ENCODE measurements at regions not wholly inside any gene's neighbourhood (a gene's known extent, or its start where the extent isn't known, plus 50 kb on each side); places are given as distances from the start of the nearest gene placed in this dataset.

DNA sequence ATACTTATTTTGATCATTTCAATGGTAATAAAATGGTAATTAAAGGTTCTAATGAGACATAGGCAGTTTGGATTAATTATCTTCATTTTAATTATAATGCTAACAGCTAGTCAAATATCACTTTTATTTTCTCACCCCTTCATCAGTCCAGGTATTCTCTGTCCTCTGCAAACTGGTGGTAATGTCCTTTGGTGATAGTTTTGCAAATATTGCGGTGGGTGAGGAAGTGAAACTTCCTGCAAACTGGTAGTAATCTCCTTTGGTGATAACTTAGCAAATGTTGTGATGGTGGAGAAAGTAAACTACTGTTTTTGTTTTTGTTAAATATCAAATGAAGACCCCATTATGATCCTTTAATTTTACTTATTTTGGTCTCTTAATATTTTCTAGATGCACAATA, 209.0 kb downstream of the AMY1C start:
- Histone ChIP-seq H3K4me3 (replicated peaks; ENCODE audit: insufficient read depth, low read length) (no peak overlapping the region), H3K27me3 (ENCODE audit: insufficient read depth, poor library complexity, severe bottlenecking) (no peaks in the 10 kb centered on the region), H3K27ac (replicated peaks) (no peak overlapping the region)
- no peak for DNase-seq (ENCODE audit: low read depth in 1 of 2, low spot score in 1 of 2)
- TF ChIP-seq GABPA (IDR thresholded peaks at IDR 0.05; ENCODE audit: low read depth), result no peak
- no peak for TF ChIP-seq SPI1 (IDR thresholded peaks at IDR 0.05; ENCODE audit: borderline replicate concordance, low read depth)

DNA sequence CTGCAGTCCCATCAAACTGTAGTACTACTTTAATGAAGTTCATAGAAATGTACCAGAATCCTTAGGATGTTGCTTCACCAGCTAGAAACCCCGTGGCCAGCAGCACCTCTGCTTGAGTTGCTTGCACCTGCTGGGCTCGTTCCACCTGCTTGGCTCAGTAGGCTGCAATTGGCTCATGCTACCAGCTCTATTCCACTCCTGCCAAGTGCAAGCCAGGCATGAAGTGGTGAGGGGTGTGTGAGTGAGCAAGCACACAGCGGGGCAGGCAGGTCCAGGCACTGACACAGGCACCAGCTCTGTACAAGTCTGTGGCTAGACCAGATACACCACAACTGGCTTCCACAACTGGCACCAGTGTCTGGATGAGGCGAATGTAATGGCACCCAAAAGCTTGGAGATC, 209.9 kb downstream of the AMY1C start:
- Histone ChIP-seq H3K27me3 (ENCODE audit: insufficient read depth, poor library complexity, severe bottlenecking) (no peaks in the 10 kb centered on the region), H3K27ac (replicated peaks) (no peak overlapping the region), H3K4me3 (replicated peaks; ENCODE audit: insufficient read depth, low read length) (no peak overlapping the region)
- no peak for DNase-seq (ENCODE audit: low read depth in 1 of 2, low spot score in 1 of 2)
- TF ChIP-seq SPI1 (IDR thresholded peaks at IDR 0.05; ENCODE audit: borderline replicate concordance, low read depth), result no peak

DNA sequence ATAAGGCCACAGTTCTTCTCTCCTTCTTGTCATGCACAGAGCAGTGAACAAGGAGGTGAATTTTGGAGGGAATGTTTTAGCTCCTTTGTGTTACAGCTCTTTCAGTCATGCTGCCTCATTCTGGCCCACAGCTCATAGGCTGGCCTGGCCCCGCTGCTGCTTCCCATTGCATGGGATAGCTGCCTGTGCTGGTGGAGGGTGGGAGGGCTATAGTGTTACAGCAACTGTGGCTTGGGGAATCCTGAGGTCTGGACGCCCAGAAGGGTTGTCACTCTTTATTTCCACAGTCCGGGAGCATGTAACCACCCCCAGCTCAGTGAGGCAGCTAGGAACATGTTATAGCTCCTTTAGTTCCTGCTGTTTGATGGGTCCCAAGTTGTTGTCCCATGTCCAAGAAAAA, 210.3 kb downstream of the AMY1C start:
- Histone ChIP-seq H3K4me3 (replicated peaks; ENCODE audit: insufficient read depth, low read length) (no peak overlapping the region), H3K27ac (replicated peaks) (no peak overlapping the region), H3K27me3 (ENCODE audit: insufficient read depth, poor library complexity, severe bottlenecking) (no peaks in the 10 kb centered on the region)
- TF ChIP-seq SPI1 (IDR thresholded peaks at IDR 0.05; ENCODE audit: borderline replicate concordance, low read depth) (no peak), POLR2AphosphoS5 (IDR thresholded peaks at IDR 0.05; ENCODE audit: low read depth) (no peak), GABPA (IDR thresholded peaks at IDR 0.05; ENCODE audit: low read depth) (no peak)
- TF ChIP-seq, protein P1, sequence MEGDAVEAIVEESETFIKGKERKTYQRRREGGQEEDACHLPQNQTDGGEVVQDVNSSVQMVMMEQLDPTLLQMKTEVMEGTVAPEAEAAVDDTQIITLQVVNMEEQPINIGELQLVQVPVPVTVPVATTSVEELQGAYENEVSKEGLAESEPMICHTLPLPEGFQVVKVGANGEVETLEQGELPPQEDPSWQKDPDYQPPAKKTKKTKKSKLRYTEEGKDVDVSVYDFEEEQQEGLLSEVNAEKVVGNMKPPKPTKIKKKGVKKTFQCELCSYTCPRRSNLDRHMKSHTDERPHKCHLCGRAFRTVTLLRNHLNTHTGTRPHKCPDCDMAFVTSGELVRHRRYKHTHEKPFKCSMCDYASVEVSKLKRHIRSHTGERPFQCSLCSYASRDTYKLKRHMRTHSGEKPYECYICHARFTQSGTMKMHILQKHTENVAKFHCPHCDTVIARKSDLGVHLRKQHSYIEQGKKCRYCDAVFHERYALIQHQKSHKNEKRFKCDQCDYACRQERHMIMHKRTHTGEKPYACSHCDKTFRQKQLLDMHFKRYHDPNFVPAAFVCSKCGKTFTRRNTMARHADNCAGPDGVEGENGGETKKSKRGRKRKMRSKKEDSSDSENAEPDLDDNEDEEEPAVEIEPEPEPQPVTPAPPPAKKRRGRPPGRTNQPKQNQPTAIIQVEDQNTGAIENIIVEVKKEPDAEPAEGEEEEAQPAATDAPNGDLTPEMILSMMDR (IDR thresholded peaks at IDR 0.05; ENCODE audit: insufficient read depth, low read length), result no peak
- TF ChIP-seq, protein P2, sequence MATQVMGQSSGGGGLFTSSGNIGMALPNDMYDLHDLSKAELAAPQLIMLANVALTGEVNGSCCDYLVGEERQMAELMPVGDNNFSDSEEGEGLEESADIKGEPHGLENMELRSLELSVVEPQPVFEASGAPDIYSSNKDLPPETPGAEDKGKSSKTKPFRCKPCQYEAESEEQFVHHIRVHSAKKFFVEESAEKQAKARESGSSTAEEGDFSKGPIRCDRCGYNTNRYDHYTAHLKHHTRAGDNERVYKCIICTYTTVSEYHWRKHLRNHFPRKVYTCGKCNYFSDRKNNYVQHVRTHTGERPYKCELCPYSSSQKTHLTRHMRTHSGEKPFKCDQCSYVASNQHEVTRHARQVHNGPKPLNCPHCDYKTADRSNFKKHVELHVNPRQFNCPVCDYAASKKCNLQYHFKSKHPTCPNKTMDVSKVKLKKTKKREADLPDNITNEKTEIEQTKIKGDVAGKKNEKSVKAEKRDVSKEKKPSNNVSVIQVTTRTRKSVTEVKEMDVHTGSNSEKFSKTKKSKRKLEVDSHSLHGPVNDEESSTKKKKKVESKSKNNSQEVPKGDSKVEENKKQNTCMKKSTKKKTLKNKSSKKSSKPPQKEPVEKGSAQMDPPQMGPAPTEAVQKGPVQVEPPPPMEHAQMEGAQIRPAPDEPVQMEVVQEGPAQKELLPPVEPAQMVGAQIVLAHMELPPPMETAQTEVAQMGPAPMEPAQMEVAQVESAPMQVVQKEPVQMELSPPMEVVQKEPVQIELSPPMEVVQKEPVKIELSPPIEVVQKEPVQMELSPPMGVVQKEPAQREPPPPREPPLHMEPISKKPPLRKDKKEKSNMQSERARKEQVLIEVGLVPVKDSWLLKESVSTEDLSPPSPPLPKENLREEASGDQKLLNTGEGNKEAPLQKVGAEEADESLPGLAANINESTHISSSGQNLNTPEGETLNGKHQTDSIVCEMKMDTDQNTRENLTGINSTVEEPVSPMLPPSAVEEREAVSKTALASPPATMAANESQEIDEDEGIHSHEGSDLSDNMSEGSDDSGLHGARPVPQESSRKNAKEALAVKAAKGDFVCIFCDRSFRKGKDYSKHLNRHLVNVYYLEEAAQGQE (IDR thresholded peaks at IDR 0.05; ENCODE audit: insufficient replicate concordance, low read depth), result no peak
- no peak for DNase-seq (ENCODE audit: low read depth in 1 of 2, low spot score in 1 of 2)

DNA sequence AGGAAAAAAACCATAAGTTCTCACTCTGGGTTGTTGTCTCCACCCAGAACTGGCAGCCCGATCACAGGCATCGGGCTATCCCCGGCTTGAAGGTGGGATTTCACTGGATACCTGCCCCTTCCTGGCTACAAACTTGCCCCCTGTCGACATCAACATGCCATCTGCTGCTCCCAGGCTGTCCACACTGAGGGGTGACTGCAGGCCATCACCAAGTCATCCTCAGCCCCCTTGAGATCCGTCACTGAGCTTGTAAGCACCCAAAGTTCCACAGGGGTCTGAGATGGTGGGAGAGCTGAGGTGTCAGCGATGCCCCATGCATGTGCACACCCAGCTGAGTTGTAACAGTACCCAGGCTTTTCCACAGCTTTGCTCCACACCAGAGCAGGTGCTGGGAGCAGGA, 211.0 kb downstream of the AMY1C start:
- Histone ChIP-seq H3K27me3 (ENCODE audit: insufficient read depth, poor library complexity, severe bottlenecking) (no peaks in the 10 kb centered on the region), H3K4me3 (replicated peaks; ENCODE audit: insufficient read depth, low read length) (no peak overlapping the region), H3K27ac (replicated peaks) (no peak overlapping the region)
- TF ChIP-seq GABPA (IDR thresholded peaks at IDR 0.05; ENCODE audit: low read depth), result no peak
- no peak for TF ChIP-seq POLR2AphosphoS5 (IDR thresholded peaks at IDR 0.05; ENCODE audit: low read depth)
- no peak for TF ChIP-seq SPI1 (IDR thresholded peaks at IDR 0.05; ENCODE audit: borderline replicate concordance, low read depth)
- TF ChIP-seq, protein P1 (IDR thresholded peaks at IDR 0.05; ENCODE audit: insufficient read depth, low read length), result no peak
- TF ChIP-seq, protein P2 (IDR thresholded peaks at IDR 0.05; ENCODE audit: insufficient replicate concordance, low read depth), result no peak
- DNase-seq (ENCODE audit: low read depth in 1 of 2, low spot score in 1 of 2), result no peak

DNA sequence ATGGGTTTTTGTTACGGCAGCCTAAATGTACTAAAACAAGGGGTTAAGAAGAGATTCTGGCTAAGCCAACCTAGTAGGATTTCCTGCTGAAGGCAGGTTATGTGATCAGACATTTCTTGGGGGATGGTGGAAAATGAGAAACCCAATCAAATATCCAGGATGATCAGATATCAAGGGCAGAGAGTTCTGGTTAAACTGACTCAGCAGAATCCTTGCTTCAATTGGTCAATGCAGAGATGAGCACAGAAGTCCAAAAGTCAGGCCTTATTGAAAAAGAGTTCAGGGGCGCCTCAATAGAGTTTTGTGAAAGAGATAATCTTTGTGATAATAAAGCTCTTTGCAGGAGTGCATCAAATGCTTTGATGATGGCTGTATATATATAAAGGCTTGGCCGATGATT, 237.1 kb downstream of the AMY1C start:
- DNase-seq (ENCODE audit: low read depth in 1 of 2, low spot score in 1 of 2), result no peak
- H3K27me3 ChIP-seq (ENCODE audit: insufficient read depth, poor library complexity, severe bottlenecking), result no peaks in the 10 kb centered on the region
- no peak overlapping the region for H3K4me3 ChIP-seq (replicated peaks; ENCODE audit: insufficient read depth, low read length)
- no peak overlapping the region for H3K27ac ChIP-seq (replicated peaks)
- TF ChIP-seq, protein P1 (IDR thresholded peaks at IDR 0.05; ENCODE audit: insufficient read depth, low read length), result no peak
- TF ChIP-seq POLR2AphosphoS5 (IDR thresholded peaks at IDR 0.05; ENCODE audit: low read depth) (no peak), SPI1 (IDR thresholded peaks at IDR 0.05; ENCODE audit: borderline replicate concordance, low read depth) (no peak), GABPA (IDR thresholded peaks at IDR 0.05; ENCODE audit: low read depth) (no peak)
- TF ChIP-seq, protein P2 (IDR thresholded peaks at IDR 0.05; ENCODE audit: insufficient replicate concordance, low read depth), result no peak
